T-helper 2 cell treated with Interferon-gamma antibody and Interleukin-4, amounts not matched to agents 5 μg/mL and 100 μg/mL, for 36 hours (primary cell): ENCODE measurements at regions not wholly inside any gene's neighbourhood (a gene's known extent, or its start where the extent isn't known, plus 50 kb on each side); places are given as distances from the start of the nearest gene placed in this dataset.
A peak's percentile ranks its signal among the peaks of the same experiment; 100 is the strongest.
"Not testable (repeated sequence)": the region's sequence is repeated elsewhere in the genome, so short reads cannot be mapped to it uniquely, and the experiment has no call there.

Experiments
- DNase-seq: peaks from one replicate; pipeline ENCODE4 v3.0.0; 2021; ENCODE audit warnings: low spot score
- H3K27ac Mint-ChIP-seq: one replicate; pipeline ENCODE4 v1.8.0; 2021; ENCODE audit warnings: mild to moderate bottlenecking, mixed read lengths
- H3K27me3 Mint-ChIP-seq: one replicate; pipeline ENCODE4 v1.8.0; 2021; ENCODE audit warnings: low read depth, mixed read lengths
- H3K36me3 Mint-ChIP-seq: one replicate; pipeline ENCODE4 v1.8.0; 2021; ENCODE audit warnings: low read depth, mixed read lengths
- H3K4me1 Mint-ChIP-seq: one replicate; pipeline ENCODE4 v1.8.0; 2021; ENCODE audit warnings: low read depth, mixed read lengths
- H3K4me3 Mint-ChIP-seq: one replicate; pipeline ENCODE4 v1.8.0; 2022; ENCODE audit warnings: mild to moderate bottlenecking, moderate library complexity, mixed read lengths
- H3K9me3 Mint-ChIP-seq: one replicate; pipeline ENCODE4 v1.8.0; 2021; ENCODE audit warnings: mixed read lengths

DNA sequence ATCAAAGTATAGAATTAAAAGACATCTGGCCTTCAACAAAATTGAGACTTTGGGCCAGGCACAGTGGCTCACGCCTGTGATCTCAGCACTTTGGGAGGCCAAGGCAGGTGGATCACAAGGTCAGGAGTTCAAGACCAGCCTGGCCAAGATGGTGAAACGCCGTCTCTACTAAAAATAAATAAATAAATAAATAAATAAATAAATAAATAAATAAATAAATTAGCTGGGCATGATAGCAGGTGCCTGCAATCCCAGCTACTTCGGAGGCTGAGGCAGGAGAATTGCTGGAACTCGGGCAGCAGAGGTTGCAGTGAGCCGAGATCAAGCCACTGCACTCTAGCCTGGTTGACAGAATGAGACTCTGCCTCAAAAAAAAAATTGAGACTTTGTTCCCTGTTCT is 225.7 kb downstream of the CENPC start:
- H3K4me1 Mint-ChIP-seq, H3K36me3 Mint-ChIP-seq, DNase-seq, H3K4me3 Mint-ChIP-seq, H3K27me3 Mint-ChIP-seq, H3K27ac Mint-ChIP-seq, H3K9me3 Mint-ChIP-seq: not testable (repeated sequence)

DNA sequence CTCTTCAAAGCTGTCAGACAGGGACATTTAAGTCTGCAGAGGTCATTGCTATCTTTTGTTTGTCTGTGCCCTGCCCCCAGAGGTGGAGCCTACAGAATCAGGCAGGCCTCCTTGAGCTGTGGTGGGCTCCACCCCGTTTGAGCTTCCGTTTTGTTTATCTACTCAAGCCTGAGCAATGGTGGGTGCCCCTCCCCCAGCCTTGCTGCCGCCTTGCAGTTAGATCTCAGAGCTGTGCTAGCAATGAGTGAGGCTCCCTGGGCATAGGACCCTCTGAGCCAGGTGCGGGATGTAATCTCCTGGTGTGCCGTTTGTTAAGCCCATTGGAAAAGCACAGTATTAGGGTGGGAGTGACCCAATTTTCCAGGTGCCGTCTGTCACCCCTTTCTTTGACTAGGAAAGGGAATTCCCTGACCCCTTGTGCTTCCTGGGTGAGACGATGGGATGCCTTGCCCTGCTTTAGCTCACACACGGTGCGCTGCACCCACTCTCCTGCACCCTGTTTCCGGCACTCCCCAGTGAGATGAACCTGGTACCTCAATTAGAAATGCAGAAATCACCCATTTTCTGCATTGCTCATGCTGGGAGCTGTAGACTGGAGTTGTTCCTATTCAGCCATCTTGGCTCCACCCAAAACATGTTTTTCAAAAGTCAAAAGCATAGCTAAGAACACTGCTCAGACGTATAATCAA is 244.7 kb downstream of the CENPC start:
- not testable (repeated sequence) for H3K27ac Mint-ChIP-seq, H3K27me3 Mint-ChIP-seq, DNase-seq, H3K4me3 Mint-ChIP-seq, H3K4me1 Mint-ChIP-seq, H3K36me3 Mint-ChIP-seq, H3K9me3 Mint-ChIP-seq

DNA sequence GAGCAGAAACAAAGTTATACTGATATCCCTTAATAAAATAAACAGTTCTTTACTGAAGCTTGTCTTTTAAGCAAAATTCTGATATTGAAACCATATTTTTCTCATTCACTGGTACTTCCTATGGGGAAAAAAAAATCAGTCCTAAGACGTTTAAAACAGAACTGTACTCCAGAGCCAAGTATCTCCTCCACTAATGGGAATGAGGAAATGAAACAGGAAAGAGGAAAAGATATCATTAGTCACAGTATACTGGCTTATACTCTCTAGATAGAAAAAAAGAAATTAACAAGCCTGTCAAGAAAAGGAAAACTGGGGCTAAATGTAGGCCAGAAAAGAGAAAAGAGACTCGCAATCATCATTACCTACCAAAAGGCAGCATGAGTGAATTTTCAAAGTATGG is 252.7 kb downstream of the CENPC start:
- no peaks in the 10 kb centered on the region for H3K36me3 Mint-ChIP-seq
- no peaks in the 10 kb centered on the region for H3K9me3 Mint-ChIP-seq
- H3K27ac Mint-ChIP-seq: no peak overlapping the region
- no peak overlapping the region for H3K4me3 Mint-ChIP-seq
- DNase-seq: no peak
- no peaks in the 10 kb centered on the region for H3K27me3 Mint-ChIP-seq
- H3K4me1 Mint-ChIP-seq: no peaks in the 10 kb centered on the region

DNA sequence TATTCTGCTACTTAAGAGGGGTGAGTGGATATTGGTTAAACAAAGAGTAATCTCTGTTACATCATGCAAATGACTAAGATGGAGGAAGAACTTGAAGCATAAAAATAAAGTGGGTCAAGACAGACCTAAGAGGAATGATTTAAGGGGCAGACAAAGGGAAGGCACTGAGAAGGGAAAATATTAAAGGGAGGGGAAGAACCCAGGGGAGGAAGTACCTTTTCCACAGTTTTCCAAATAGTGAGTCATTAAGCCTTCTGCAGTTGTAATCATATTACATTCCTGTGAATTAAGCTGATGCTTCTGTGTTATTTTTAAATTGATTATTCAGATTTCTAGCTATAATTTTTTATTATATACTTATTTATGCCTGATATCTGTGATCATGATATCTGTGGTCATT is 253.3 kb downstream of the CENPC start:
- DNase-seq: no peak
- Mint-ChIP-seq H3K4me1 (no peaks in the 10 kb centered on the region), H3K27me3 (no peaks in the 10 kb centered on the region), H3K27ac (no peak overlapping the region), H3K4me3 (no peak overlapping the region), H3K9me3 (no peaks in the 10 kb centered on the region), H3K36me3 (no peaks in the 10 kb centered on the region)

DNA sequence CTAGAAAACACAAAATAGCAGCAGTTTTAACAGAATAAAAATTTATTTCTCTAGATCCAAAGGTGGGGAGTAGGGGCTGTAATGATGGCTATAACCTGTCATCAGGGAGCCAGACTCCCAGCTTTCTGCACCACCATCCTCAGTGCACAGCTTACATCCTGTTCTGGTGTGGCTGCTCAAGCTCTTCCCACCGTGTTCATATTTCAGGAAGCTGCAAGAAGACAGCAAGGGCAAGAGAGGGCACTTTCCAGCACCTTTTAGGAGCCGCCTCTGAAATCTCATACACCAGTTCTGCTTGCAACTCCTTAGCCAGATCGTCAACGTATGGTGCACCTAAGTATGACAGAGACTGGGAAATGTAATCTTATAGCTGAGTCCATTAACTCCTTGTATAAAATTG is 253.7 kb downstream of the CENPC start:
- Mint-ChIP-seq H3K9me3 (no peaks in the 10 kb centered on the region), H3K27ac (no peak overlapping the region), H3K4me3 (no peak overlapping the region), H3K27me3 (no peaks in the 10 kb centered on the region), H3K4me1 (no peaks in the 10 kb centered on the region), H3K36me3 (no peaks in the 10 kb centered on the region)
- DNase-seq: no peak

DNA sequence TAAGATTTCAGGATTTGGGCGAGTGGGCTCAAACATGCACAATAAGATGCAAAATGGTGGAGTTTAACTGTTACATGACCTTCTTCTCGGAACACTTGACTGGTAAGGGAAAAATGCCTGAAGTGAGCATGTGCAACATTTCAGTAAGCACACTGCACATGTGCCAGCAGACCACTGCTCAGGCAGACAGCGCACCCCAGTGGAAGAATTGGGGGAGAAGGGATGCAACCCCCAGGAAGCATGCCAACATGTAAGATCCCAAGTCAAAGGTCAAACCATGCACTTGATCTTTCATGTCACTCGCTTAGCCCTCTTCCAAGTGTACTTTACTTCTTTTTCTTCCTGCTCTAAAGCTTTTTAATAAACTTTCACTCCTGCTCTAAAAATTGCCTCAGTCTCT is 256.3 kb downstream of the CENPC start:
- Mint-ChIP-seq H3K27me3 (no peaks in the 10 kb centered on the region), H3K4me3 (no peak overlapping the region), H3K27ac (no peak overlapping the region), H3K9me3 (no peaks in the 10 kb centered on the region), H3K4me1 (no peaks in the 10 kb centered on the region), H3K36me3 (no peaks in the 10 kb centered on the region)
- peak; percentile 4 for DNase-seq

DNA sequence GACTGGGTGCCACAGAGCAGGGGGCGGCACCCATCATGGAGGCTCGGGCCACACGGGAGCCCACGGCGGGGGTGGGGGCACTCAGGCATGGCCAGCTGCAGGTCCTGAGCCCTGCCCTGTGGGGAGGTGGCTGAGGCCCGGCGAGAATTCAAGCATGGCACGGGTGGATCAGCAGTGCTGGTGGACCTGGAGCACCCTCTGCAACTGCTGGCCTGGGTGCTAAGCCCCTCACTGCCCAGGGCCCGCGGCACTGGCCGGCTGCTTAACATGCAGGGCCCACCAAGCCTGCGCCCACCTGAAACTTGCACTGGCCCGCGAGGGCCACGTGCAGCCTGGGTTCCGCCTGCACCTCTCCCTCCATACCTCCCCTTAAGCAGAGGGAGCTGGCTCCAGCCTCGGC is 258.6 kb downstream of the CENPC start:
- H3K27ac Mint-ChIP-seq: no peak overlapping the region
- DNase-seq: no peak
- H3K9me3 Mint-ChIP-seq: no peaks in the 10 kb centered on the region
- no peak overlapping the region for H3K4me3 Mint-ChIP-seq
- no peaks in the 10 kb centered on the region for H3K4me1 Mint-ChIP-seq
- H3K27me3 Mint-ChIP-seq: no peaks in the 10 kb centered on the region
- no peaks in the 10 kb centered on the region for H3K36me3 Mint-ChIP-seq

DNA sequence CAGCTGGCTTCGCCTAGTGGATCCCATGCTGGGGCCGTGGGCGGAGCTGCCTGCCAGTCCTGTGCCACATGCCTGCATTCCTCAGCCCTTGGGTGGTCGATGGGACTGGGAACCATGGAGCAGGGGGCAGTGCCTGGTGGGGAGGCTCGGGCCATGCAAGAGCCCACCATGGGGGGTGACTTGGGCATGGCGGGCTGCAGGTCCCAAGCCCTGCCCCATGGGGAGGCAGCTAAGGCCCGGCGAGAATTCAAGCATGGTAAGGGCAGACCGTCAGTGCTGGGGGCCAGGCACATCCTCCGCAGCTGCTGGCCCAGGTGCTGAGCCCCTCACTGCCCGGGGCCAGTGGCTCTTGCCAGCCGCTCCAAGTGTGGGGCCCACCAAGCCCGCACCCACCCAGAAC is 262.6 kb downstream of the CENPC start:
- no peak overlapping the region for H3K4me3 Mint-ChIP-seq
- H3K36me3 Mint-ChIP-seq: no peaks in the 10 kb centered on the region
- no peaks in the 10 kb centered on the region for H3K4me1 Mint-ChIP-seq
- H3K9me3 Mint-ChIP-seq: no peaks in the 10 kb centered on the region
- H3K27ac Mint-ChIP-seq: no peak overlapping the region
- no peak for DNase-seq
- H3K27me3 Mint-ChIP-seq: no peaks in the 10 kb centered on the region

DNA sequence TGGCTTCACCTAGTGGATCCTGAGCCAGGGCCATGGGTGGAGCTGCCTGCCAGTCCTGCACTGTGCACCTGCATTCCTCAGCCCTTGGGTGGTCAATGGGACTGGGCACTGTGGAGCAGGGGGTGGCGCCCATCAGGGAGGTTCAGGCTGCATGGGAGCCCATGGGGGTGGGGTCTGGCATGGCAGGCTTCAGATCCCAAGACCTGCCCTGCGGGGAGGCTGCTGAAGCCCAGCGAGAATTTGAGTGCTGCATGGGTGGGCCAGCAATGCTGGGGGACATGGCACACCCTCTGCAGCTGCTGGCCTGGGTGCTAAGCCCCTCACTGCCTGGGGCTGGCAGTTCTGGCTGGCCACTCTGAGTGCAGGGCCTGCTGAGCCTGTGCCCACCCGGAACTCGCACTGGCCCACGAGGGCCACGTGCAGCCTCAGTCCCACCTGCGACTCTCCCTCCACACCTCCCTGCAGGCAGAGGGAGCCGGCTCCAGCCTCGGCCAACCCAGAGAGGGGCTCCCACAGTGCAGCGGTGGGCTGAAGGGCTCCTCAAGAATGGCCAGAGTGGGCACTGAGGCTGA is 270.0 kb downstream of the CENPC start:
- Mint-ChIP-seq H3K4me1 (no peaks in the 10 kb centered on the region), H3K27me3 (no peaks in the 10 kb centered on the region), H3K9me3 (peaks cover 3% of the 10 kb centered on the region), H3K4me3 (no peak overlapping the region), H3K27ac (no peak overlapping the region), H3K36me3 (no peaks in the 10 kb centered on the region)
- DNase-seq: no peak

DNA sequence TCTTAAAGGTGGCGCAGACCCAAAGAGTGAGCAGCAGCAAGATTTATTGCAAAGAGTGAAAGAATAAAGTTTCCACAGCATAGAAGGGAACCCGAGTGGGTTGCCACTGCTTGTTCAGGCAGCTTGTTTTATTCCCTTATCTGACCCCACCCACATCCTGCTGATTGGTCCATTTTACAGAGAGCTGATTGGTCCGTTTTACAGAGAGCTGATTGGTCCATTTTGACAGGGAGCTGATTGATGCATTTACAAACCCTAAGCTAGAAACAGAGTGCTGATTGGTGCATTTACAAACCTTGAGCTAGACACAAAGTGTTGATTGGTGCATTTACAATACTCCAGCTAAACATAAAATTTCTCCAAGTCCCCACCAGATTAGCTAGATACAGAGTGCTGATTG is 270.6 kb downstream of the CENPC start:
- not testable (repeated sequence) for H3K4me1 Mint-ChIP-seq, H3K27me3 Mint-ChIP-seq, H3K27ac Mint-ChIP-seq, H3K36me3 Mint-ChIP-seq, DNase-seq, H3K9me3 Mint-ChIP-seq, H3K4me3 Mint-ChIP-seq

DNA sequence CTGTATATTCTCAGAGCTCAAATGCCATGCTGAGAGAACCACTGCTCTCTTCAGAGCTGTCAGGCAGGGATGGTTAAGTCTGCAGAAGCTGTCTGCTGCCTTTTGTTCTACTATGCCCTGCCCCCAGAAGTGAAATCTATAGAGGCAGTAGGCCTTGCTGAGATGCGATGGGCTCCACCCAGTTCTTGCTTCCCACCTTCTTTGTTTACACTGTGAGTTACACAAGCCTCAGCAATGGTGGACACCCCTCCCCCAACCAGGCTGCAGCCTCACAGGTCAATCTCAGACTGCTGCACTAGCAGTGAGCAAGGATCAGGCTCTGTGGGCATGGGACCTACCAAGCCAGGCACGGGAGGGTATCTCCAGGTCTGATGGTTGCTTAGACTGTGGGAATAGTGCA is 271.6 kb downstream of the CENPC start:
- H3K36me3 Mint-ChIP-seq: no peaks in the 10 kb centered on the region
- H3K27me3 Mint-ChIP-seq: no peaks in the 10 kb centered on the region
- DNase-seq: no peak
- H3K4me3 Mint-ChIP-seq: no peak overlapping the region
- no peak overlapping the region for H3K27ac Mint-ChIP-seq
- H3K4me1 Mint-ChIP-seq: no peaks in the 10 kb centered on the region
- H3K9me3 Mint-ChIP-seq: peaks cover 3% of the 10 kb centered on the region

DNA sequence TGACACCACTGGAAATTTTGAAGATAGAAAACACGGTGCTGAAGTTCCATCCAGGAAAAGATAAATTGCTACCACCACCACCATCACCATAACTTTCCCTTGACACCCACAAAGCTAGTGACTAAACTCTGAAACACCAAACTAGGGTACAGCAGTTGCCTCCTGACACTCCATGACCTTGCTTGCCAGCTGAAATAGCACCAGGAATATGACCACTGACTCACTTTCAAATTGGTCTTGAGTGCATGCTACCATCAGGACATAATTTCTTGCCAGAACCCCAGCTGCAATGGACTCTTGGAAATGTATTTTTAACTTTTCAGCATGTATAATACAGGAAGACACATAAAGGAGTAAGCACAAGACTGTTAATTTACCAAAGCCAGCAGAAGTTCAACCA is 283.3 kb downstream of the CENPC start:
- Mint-ChIP-seq H3K27me3 (no peaks in the 10 kb centered on the region), H3K4me1 (no peaks in the 10 kb centered on the region), H3K9me3 (no peaks in the 10 kb centered on the region), H3K36me3 (no peaks in the 10 kb centered on the region), H3K27ac (no peak overlapping the region), H3K4me3 (no peak overlapping the region)
- DNase-seq: no peak

DNA sequence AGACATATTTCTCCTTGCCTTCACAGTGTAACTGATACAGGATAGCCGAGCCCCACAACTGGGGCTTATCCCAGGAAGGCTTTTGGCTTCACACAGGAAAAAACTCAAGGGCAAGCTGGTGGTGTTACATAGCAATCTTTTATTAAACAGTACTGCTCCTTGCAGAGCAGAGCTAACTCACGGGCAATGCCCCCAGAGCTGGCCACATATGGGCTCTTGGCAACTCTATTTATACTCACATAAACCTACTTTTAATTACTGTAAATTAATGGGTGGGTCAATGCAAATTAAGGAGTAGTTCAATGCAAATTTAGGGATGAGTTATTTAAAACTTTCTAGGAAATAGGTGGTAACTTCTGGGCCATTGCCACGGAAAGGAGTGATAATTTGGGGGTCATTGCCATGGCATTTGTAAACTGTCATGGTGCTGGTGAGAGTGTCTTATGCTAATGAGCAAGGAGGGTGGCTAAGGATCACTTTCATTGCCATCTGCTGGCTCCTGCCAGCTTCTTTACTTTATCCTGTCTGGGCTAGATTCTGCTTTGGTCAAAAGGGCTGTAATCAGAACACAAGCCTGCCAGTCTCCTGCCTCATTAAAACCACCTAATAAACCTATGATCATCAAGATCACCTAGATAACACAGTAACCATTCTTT is 288.8 kb downstream of the CENPC start:
- no peak for DNase-seq
- no peaks in the 10 kb centered on the region for H3K27me3 Mint-ChIP-seq
- H3K27ac Mint-ChIP-seq: no peak overlapping the region
- H3K9me3 Mint-ChIP-seq: no peaks in the 10 kb centered on the region
- H3K36me3 Mint-ChIP-seq: no peaks in the 10 kb centered on the region
- no peak overlapping the region for H3K4me3 Mint-ChIP-seq
- no peaks in the 10 kb centered on the region for H3K4me1 Mint-ChIP-seq

DNA sequence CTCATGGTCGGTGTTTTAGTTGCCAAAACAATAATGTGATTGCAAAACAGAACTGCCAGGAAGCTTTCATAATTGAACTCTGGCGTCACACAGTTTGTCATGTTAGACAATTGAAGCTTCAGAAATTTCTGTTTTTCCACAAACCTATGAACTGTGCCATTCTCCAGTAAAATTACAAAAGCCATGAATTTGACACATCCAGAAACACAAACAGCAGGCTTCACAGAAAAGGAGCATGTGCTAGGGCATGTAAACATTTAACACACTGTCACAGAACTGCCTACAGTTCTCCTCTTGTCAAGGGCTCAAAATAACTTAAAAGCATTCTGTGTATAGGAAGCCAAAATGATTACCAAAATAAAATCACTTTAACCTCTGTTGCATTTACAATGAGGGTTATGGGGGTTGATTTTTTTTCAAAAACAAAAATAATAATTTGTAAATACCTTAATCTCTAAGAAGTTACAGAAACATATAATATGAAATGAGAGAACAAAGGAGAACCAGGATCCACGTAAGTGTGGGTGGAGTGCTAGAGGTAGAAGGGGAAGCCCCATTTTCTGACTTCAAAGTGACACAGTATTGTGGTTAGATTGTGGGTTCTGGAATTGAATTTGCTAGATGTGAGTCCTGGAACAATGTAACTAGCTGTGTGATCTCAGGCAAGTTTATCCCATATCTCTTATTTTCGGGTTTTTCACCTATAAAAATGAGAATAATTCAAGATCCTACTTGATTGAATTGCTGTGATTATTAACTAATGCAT is 295.0 kb downstream of the CENPC start:
- no peaks in the 10 kb centered on the region for H3K27me3 Mint-ChIP-seq
- no peaks in the 10 kb centered on the region for H3K36me3 Mint-ChIP-seq
- H3K9me3 Mint-ChIP-seq: no peaks in the 10 kb centered on the region
- DNase-seq: no peak
- no peak overlapping the region for H3K4me3 Mint-ChIP-seq
- no peaks in the 10 kb centered on the region for H3K4me1 Mint-ChIP-seq
- no peak overlapping the region for H3K27ac Mint-ChIP-seq
